ENCODE measurements at regions not wholly inside any gene's neighbourhood (a gene's known extent, or its start where the extent isn't known, plus 50 kb on each side); places are given as distances from the start of the nearest gene placed in this dataset.

- TF ChIP-seq CTCF (IDR thresholded peaks at IDR 0.05), result no peak
- no peak for TF ChIP-seq POLR2A (IDR thresholded peaks at IDR 0.05)
These were observed 154.0 kb downstream of the RAMP3 start for GRCh38 chr7:45311597-45311996.
